OCI-LY7 (cell line): ENCODE measurements at regions not wholly inside any gene's neighbourhood (a gene's known extent, or its start where the extent isn't known, plus 50 kb on each side); places are given as distances from the start of the nearest gene placed in this dataset.
A peak's percentile ranks its signal among the peaks of the same experiment; 100 is the strongest.

ENCODE experiments used
- BruUV-seq: library from RNA; stranded (reverse); fragments of 400-500 nt; replicated peaks from 2 replicates; lab custom pipeline; 2021; lab: Mats Ljungman, UMichigan
- CTCF ChIA-PET: fragments of 300-600 bp; sonication (Branson Sonifier 250); formaldehyde crosslinking; loops from one replicate; lab custom pipeline; 2022; ENCODE audit warnings: antibody characterized with exemption; ENCODE audit not compliant: unreplicated experiment; lab: Charles Lee
- POLR2A ChIA-PET: fragments of 300-600 bp; sonication (Branson Sonifier 250); formaldehyde crosslinking; loops from one replicate; lab custom pipeline; 2022; ENCODE audit warnings: antibody characterized with exemption; lab: Charles Lee
- DNase-seq: peaks from one replicate; pipeline ENCODE4 v3.0.0-alpha.2; 2015; ENCODE audit warnings: low spot score
- H2AFZ ChIP-seq: fragments of 200-600 bp; sonication (generic), shearing (Covaris generic); 2 replicates; pipeline ENCODE4 v1.6.1; 2014; ENCODE audit warnings: mild to moderate bottlenecking, antibody characterized with exemption, low read length, moderate library complexity
- H3K27ac ChIP-seq: fragments of 200-600 bp; sonication (generic); 2 replicates; pipeline ENCODE4 v1.5.1; 2014; ENCODE audit warnings: mixed run types, low read depth, mild to moderate bottlenecking, moderate library complexity, low read length, inconsistent platforms; ENCODE audit not compliant: poor library complexity, severe bottlenecking
- H3K36me3 ChIP-seq: fragments of 200-600 bp; sonication (generic); 2 replicates; pipeline ENCODE4 v1.6.1; 2014; ENCODE audit warnings: mild to moderate bottlenecking, antibody characterized with exemption, low read length, moderate library complexity, mixed read lengths; ENCODE audit not compliant: insufficient read depth
- H3K4me1 ChIP-seq: fragments of 200-600 bp; sonication (generic); 2 replicates; pipeline ENCODE4 v1.5.1; 2014; ENCODE audit warnings: mild to moderate bottlenecking, low read length; ENCODE audit not compliant: insufficient read depth, poor library complexity, severe bottlenecking
- H3K4me2 ChIP-seq: fragments of 200-600 bp; sonication (generic); 2 replicates; pipeline ENCODE4 v1.6.1; 2014; ENCODE audit warnings: mild to moderate bottlenecking, low read length
- H3K4me3 ChIP-seq: fragments of 200-600 bp; sonication (generic); 2 replicates; pipeline ENCODE4 v1.5.1; 2014; ENCODE audit warnings: mild to moderate bottlenecking, low read depth, low read length; ENCODE audit not compliant: poor library complexity, severe bottlenecking
- H3K79me2 ChIP-seq: fragments of 200-600 bp; sonication (generic); 2 replicates; pipeline ENCODE4 v1.6.1; 2016; ENCODE audit warnings: low read depth, mild to moderate bottlenecking, low read length, moderate library complexity, mixed read lengths; ENCODE audit not compliant: insufficient read depth
- H3K9me2 ChIP-seq: fragments of 200-600 bp; sonication (generic); 2 replicates; pipeline ENCODE4 v1.6.1; 2016; ENCODE audit warnings: mild to moderate bottlenecking, low read length, mixed read lengths; ENCODE audit not compliant: insufficient read depth
- H3K9me3 ChIP-seq: fragments of 200-600 bp; sonication (generic); 2 replicates; pipeline ENCODE4 v1.6.1; 2014; ENCODE audit warnings: mild to moderate bottlenecking, mixed run types, low read length, mixed read lengths
- H4K20me1 ChIP-seq: fragments of 200-600 bp; sonication (generic); 2 replicates; pipeline ENCODE4 v1.6.1; 2014; ENCODE audit warnings: mild to moderate bottlenecking, antibody characterized with exemption, low read length, moderate library complexity, mixed read lengths; ENCODE audit not compliant: insufficient read depth
- CTCF ChIP-seq: fragments of 200-600 bp; sonication (generic); conservative IDR thresholded peaks from 2 replicates; pipeline ENCODE4 v1.5.1; 2014; ENCODE audit warnings: mild to moderate bottlenecking, antibody characterized with exemption, low read length, moderate library complexity, mixed read lengths
- EZH2phosphoT487 ChIP-seq: fragments of 200-600 bp; sonication (generic); IDR thresholded peaks from 2 replicates; pipeline ENCODE4 v1.6.1; 2018; ENCODE audit warnings: low read depth, borderline replicate concordance, mild to moderate bottlenecking, mixed run types, antibody characterized with exemption, low read length, moderate library complexity, mixed read lengths
- intact Hi-C: fragments of 100-400 bp; cut with micrococcal nuclease; formaldehyde crosslinking; loops from one replicate; pipeline ENCODE4 v1.10.0; 2022; ENCODE audit not compliant: unreplicated experiment

GRCh38 chr13:76338003-76338402, 548.2 kb downstream of the KCTD12 start:
- no peak for TF ChIP-seq EZH2phosphoT487
- TF ChIP-seq CTCF = no peak
- no peak overlapping the region for H3K4me3 ChIP-seq
- CTCF ChIA-PET = no interaction called here

GRCh38 chr13:76336889-76337844, 549.0 kb downstream of the KCTD12 start:
- H3K36me3 ChIP-seq = no peaks in the 10 kb centered on the region
- intact Hi-C loops = no loop called here
- H4K20me1 ChIP-seq = no peaks in the 10 kb centered on the region
- DNase-seq = no peak
- BruUV-seq = no TSS peak
- H3K4me1 ChIP-seq = peaks cover 51% of the 10 kb centered on the region
- no peaks in the 10 kb centered on the region for H3K79me2 ChIP-seq
- H3K4me3 ChIP-seq = no peak overlapping the region
- no peak overlapping the region for H3K4me2 ChIP-seq
- peak overlapping the region; percentile 64; the same call in 1 of the 2 replicates for H2AFZ ChIP-seq
- no peak overlapping the region for H3K27ac ChIP-seq
- TF ChIP-seq EZH2phosphoT487 = no peak
- TF ChIP-seq CTCF = no peak
- H3K9me2 ChIP-seq = no peaks in the 10 kb centered on the region
- POLR2A ChIA-PET = interaction anchor here (0.6 to 0.9 kb wide), 4 partner anchors 312 to 1141 kb away, joined by 3 read pairs; no protein-coding TSS in a partner anchor
- CTCF ChIA-PET = no interaction called here
- H3K9me3 ChIP-seq = peaks cover 9% of the 10 kb centered on the region

More at GRCh38 chr13:76338003-76338402, 548.2 kb downstream of the KCTD12 start:
- intact Hi-C loops = no loop called here
- H3K4me1 ChIP-seq = peaks cover 43% of the 10 kb centered on the region
- H3K36me3 ChIP-seq = no peaks in the 10 kb centered on the region
- no peaks in the 10 kb centered on the region for H4K20me1 ChIP-seq
- DNase-seq = no peak
- no peak overlapping the region for H3K27ac ChIP-seq
- H3K9me3 ChIP-seq = peaks cover 10% of the 10 kb centered on the region
- peak overlapping the region; percentile 33 for H3K4me2 ChIP-seq
- no peaks in the 10 kb centered on the region for H3K9me2 ChIP-seq
- POLR2A ChIA-PET = interaction anchor here (0.6 to 1.6 kb wide), 7 partner anchors 10 to 1140 kb away, joined by 3 to 4 read pairs (median 3); no protein-coding TSS in a partner anchor
- H2AFZ ChIP-seq = peak overlapping the region; percentile 64; the same call in 1 of the 2 replicates
- no peaks in the 10 kb centered on the region for H3K79me2 ChIP-seq
- BruUV-seq = no TSS peak
